A673 (cell line): ENCODE measurements at regions not wholly inside any gene's neighbourhood (a gene's known extent, or its start where the extent isn't known, plus 50 kb on each side); places are given as distances from the start of the nearest gene placed in this dataset.

Experiments
- BruUV-seq: library from RNA; stranded (reverse); fragments of 400-500 nt; replicated peaks from 2 replicates; lab custom pipeline; 2021; lab: Mats Ljungman, UMichigan
- CTCF ChIA-PET: fragments of 300-600 bp; sonication (Branson Sonifier 250); formaldehyde crosslinking; loops from one replicate; lab custom pipeline; 2022; ENCODE audit warnings: antibody characterized with exemption; lab: Charles Lee
- POLR2A ChIA-PET: fragments of 300-600 bp; sonication (Branson Sonifier 250); formaldehyde crosslinking; loops from one replicate; lab custom pipeline; 2022; ENCODE audit warnings: antibody characterized with exemption; ENCODE audit not compliant: low non-redundant PET; lab: Charles Lee
- DNase-seq: peaks from one replicate; pipeline ENCODE4 v3.0.0-alpha.2; 2015; ENCODE audit warnings: low spot score
- H3K27ac ChIP-seq: fragments of 200-600 bp; sonication (generic); 2 replicates; pipeline ENCODE4 v1.5.1; 2016; ENCODE audit warnings: mixed run types, low read depth, mild to moderate bottlenecking, mixed read lengths, antibody characterized with exemption, low read length; ENCODE audit not compliant: poor library complexity, severe bottlenecking
- H3K27me3 ChIP-seq: fragments of 200-600 bp; sonication (generic); replicated peaks from 2 replicates; pipeline ENCODE4 v1.6.1; 2017; ENCODE audit warnings: mixed run types, low read depth, mild to moderate bottlenecking, mixed read lengths, antibody characterized with exemption, low read length; ENCODE audit not compliant: insufficient read depth, poor library complexity
- H3K36me3 ChIP-seq: fragments of 200-600 bp; sonication (generic); 2 replicates; pipeline ENCODE4 v1.6.1; 2016; ENCODE audit warnings: mixed run types, mild to moderate bottlenecking, mixed read lengths, antibody characterized with exemption, low read length; ENCODE audit not compliant: insufficient read depth, poor library complexity, severe bottlenecking
- H3K4me1 ChIP-seq: fragments of 200-600 bp; sonication (generic); 2 replicates; pipeline ENCODE4 v1.6.1; 2017; ENCODE audit warnings: mixed run types, mild to moderate bottlenecking, mixed read lengths, antibody characterized with exemption, low read length; ENCODE audit not compliant: insufficient read depth, poor library complexity, severe bottlenecking
- H3K4me3 ChIP-seq: fragments of 200-600 bp; sonication (generic); 2 replicates; pipeline ENCODE4 v1.5.1; 2016; ENCODE audit warnings: low read depth, mixed run types, mild to moderate bottlenecking, mixed read lengths, low read length; ENCODE audit not compliant: poor library complexity, severe bottlenecking
- H3K9me3 ChIP-seq: fragments of 200-600 bp; sonication (generic); 2 replicates; pipeline ENCODE4 v1.6.1; 2016; ENCODE audit warnings: mixed run types, low read depth, mild to moderate bottlenecking, mixed read lengths, antibody characterized with exemption, low read length; ENCODE audit not compliant: poor library complexity, severe bottlenecking
- CTCF ChIP-seq: fragments of 300-800, 200-600 bp; sonication (generic); conservative IDR thresholded peaks from 2 replicates; pipeline ENCODE4 v1.5.1; 2017; ENCODE audit warnings: low read depth, mild to moderate bottlenecking, antibody characterized with exemption, low read length, moderate library complexity, mixed read lengths
- EZH2 ChIP-seq: fragments of 200-600 bp; sonication (generic); IDR thresholded peaks from 2 replicates; pipeline ENCODE4 v1.6.1; 2017; ENCODE audit warnings: borderline replicate concordance, low read depth, mild to moderate bottlenecking, mixed read lengths, antibody characterized with exemption, low read length; ENCODE audit not compliant: poor library complexity, severe bottlenecking
- intact Hi-C: fragments of 100-400 bp; cut with micrococcal nuclease; formaldehyde crosslinking; loops from one replicate; pipeline ENCODE4 v1.10.0; 2022; ENCODE audit not compliant: unreplicated experiment

DNA sequence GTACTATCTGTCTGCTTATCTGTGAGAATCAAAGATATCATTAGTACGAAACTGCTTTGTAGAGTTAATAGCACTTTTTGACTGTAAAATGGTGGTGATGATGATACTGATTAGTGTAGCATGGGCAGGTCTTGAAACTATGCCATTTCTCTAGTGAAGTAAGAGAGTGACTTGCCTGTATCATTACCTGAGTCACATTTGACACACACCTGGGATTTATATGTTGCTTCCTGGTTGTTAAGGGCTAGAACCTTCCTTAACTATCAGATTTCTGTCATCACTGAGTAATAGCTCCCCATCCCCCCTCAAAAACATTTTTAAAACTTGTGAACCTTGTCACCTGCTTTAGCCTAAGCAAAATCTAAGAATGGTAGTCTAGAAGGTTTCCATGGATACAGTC is 135.6 kb upstream of the RORB start:
- no peak overlapping the region for H3K4me3 ChIP-seq
- H3K36me3 ChIP-seq = no peaks in the 10 kb centered on the region
- DNase-seq = no peak
- POLR2A ChIA-PET = no interaction called here
- no peak for TF ChIP-seq CTCF
- no peak for TF ChIP-seq EZH2
- intact Hi-C loops = no loop called here
- BruUV-seq = no TSS peak
- CTCF ChIA-PET = no interaction called here
- no peaks in the 10 kb centered on the region for H3K9me3 ChIP-seq
- no peaks in the 10 kb centered on the region for H3K4me1 ChIP-seq
- H3K27me3 ChIP-seq = no peaks in the 10 kb centered on the region
- H3K27ac ChIP-seq = no peak overlapping the region

DNA sequence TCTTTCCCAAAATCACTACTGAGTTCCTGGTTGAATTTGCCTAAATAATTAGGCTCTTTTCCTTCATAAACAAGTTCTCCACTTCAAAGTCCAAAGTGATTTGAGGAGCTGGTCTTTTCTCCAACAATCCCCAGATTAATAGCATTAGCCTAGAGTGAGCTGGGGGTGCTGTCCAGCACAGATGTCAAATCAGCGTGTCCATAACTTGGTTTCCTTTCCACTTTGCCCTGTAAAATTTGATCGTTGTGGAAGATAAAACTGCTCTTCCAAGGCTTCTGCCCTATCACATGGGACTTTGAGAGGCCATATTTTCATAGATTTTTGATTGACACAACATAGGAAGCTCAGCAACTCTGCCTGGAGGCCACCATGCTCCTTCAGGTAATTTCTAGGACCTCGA is 134.7 kb upstream of the RORB start:
- CTCF ChIA-PET = no interaction called here
- TF ChIP-seq CTCF (no peak), EZH2 (no peak)
- Histone ChIP-seq H3K4me1 (no peaks in the 10 kb centered on the region), H3K4me3 (no peak overlapping the region), H3K27me3 (no peaks in the 10 kb centered on the region), H3K9me3 (no peaks in the 10 kb centered on the region), H3K36me3 (no peaks in the 10 kb centered on the region), H3K27ac (no peak overlapping the region)
- BruUV-seq = no TSS peak
- no peak for DNase-seq
- intact Hi-C loops = no loop called here
- POLR2A ChIA-PET = no interaction called here

DNA sequence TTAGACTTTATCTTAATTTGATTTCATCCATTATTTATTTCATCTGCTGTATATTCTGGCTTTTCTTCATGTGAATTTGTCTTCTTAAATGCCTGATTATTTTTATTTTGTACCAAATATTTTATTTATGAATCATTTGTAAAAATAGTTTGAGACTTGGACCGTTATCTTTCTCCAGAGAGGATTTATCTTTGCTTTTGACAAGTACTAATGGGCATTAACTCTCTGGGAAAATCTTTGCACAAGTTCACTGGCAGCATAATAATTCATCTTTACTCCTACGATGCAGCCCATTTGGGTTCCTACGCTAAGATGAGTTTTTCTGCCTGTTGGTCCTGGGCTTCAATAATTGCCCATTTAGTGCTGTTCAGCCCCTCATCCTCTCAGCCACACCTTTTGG is 131.0 kb upstream of the RORB start:
- Histone ChIP-seq H3K4me1 (no peaks in the 10 kb centered on the region), H3K36me3 (no peaks in the 10 kb centered on the region), H3K4me3 (no peak overlapping the region), H3K9me3 (no peaks in the 10 kb centered on the region), H3K27ac (no peak overlapping the region), H3K27me3 (no peaks in the 10 kb centered on the region)
- no TSS peak for BruUV-seq
- TF ChIP-seq CTCF = no peak
- ChIA-PET POLR2A (no interaction called here), CTCF (no interaction called here)
- no peak for DNase-seq
- intact Hi-C loops = no loop called here
